Activated T-helper 2 cell treated with anti-CD3 and anti-CD28 coated beads, Interferon-gamma antibody, Interleukin-2, Interleukin-4, amounts not matched to agents 10 μg/mL and 5 μg/mL and 100 μg/mL, durations not matched to agents 14 hours and 24 hours and 36 hours (primary cell): ENCODE measurements at regions not wholly inside any gene's neighbourhood (a gene's known extent, or its start where the extent isn't known, plus 50 kb on each side); places are given as distances from the start of the nearest gene placed in this dataset.

ENCODE experiments used
- DNase-seq: peaks from one replicate; pipeline ENCODE4 v3.0.0; 2021; ENCODE audit warnings: low spot score
- H3K27ac Mint-ChIP-seq: one replicate; pipeline ENCODE4 v1.8.0; 2021; ENCODE audit warnings: mixed read lengths
- H3K27me3 Mint-ChIP-seq: one replicate; pipeline ENCODE4 v1.8.0; 2021; ENCODE audit warnings: low read depth, mixed read lengths
- H3K36me3 Mint-ChIP-seq: one replicate; pipeline ENCODE4 v1.8.0; 2021; ENCODE audit warnings: low read depth, mixed read lengths
- H3K4me1 Mint-ChIP-seq: one replicate; pipeline ENCODE4 v1.8.0; 2021; ENCODE audit warnings: low read depth, mixed read lengths
- H3K4me3 Mint-ChIP-seq: one replicate; pipeline ENCODE4 v1.8.0; 2021; ENCODE audit warnings: low read depth, mild to moderate bottlenecking, moderate library complexity, mixed read lengths
- H3K9me3 Mint-ChIP-seq: one replicate; pipeline ENCODE4 v1.8.0; 2021; ENCODE audit warnings: mixed read lengths
- intact Hi-C: fragments of 100-400 bp; cut with micrococcal nuclease; formaldehyde crosslinking; loops from one replicate; pipeline ENCODE4 v1.15.1; 2023

GRCh38 chr4:65747386-65747785 lies 77.1 kb upstream of the EPHA5 start:
- Mint-ChIP-seq H3K27me3 (no peaks in the 10 kb centered on the region), H3K36me3 (no peaks in the 10 kb centered on the region), H3K9me3 (no peaks in the 10 kb centered on the region), H3K4me3 (no peak overlapping the region), H3K4me1 (no peaks in the 10 kb centered on the region), H3K27ac (no peak overlapping the region)
- DNase-seq, result no peak
- intact Hi-C loops, result no loop called here

GRCh38 chr4:65738134-65738533 lies 67.8 kb upstream of the EPHA5 start:
- intact Hi-C loops, result no loop called here
- no peaks in the 10 kb centered on the region for H3K27me3 Mint-ChIP-seq

GRCh38 chr4:65737672-65738071 lies 67.4 kb upstream of the EPHA5 start:
- H3K36me3 Mint-ChIP-seq, result no peaks in the 10 kb centered on the region
- H3K4me3 Mint-ChIP-seq, result no peak overlapping the region
- no peaks in the 10 kb centered on the region for H3K9me3 Mint-ChIP-seq
- H3K4me1 Mint-ChIP-seq, result no peaks in the 10 kb centered on the region
- no peak for DNase-seq
- no peaks in the 10 kb centered on the region for H3K27me3 Mint-ChIP-seq
- intact Hi-C loops, result no loop called here
- no peak overlapping the region for H3K27ac Mint-ChIP-seq

More at GRCh38 chr4:65738134-65738533, 67.8 kb upstream of the EPHA5 start:
- H3K9me3 Mint-ChIP-seq, result no peaks in the 10 kb centered on the region
- no peaks in the 10 kb centered on the region for H3K4me1 Mint-ChIP-seq
- no peak for DNase-seq
- no peaks in the 10 kb centered on the region for H3K36me3 Mint-ChIP-seq
- H3K27ac Mint-ChIP-seq, result no peak overlapping the region
- H3K4me3 Mint-ChIP-seq, result no peak overlapping the region

DNA sequence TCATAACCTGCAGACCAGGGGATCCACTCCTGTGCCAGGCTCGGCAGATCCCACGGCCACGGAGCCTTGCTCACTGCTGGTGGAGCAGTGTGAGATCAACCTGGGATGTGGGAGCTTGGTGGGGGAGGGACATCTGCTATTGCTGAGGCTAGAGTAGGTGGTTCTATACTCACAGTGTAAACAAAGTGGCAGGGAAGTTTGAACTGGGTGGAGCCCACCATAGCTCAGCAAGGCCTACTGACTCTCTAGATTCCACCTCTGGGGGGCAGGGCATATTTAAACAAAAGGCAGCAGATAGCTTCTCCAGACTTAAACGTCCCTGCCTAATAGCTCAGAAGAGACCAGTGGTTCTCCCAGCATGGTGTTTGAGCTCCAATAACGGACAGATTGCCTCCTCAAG lies 54.7 kb upstream of the EPHA5 start:
- H3K27me3 Mint-ChIP-seq, result no peaks in the 10 kb centered on the region
- no peak overlapping the region for H3K27ac Mint-ChIP-seq
- H3K4me1 Mint-ChIP-seq, result no peaks in the 10 kb centered on the region
- H3K9me3 Mint-ChIP-seq, result peaks cover 19% of the 10 kb centered on the region
- no peaks in the 10 kb centered on the region for H3K36me3 Mint-ChIP-seq
- DNase-seq, result no peak
- no peak overlapping the region for H3K4me3 Mint-ChIP-seq
- intact Hi-C loops, result no loop called here
